Kidney capillary endothelial cell (primary cell): ENCODE measurements at regions not wholly inside any gene's neighbourhood (a gene's known extent, or its start where the extent isn't known, plus 50 kb on each side); places are given as distances from the start of the nearest gene placed in this dataset.
"Not testable (repeated sequence)": the region's sequence is repeated elsewhere in the genome, so short reads cannot be mapped to it uniquely, and the experiment has no call there.

Experiments
- DNase-seq: peaks from one replicate; pipeline ENCODE4 v3.0.0-alpha.2; 2018; ENCODE audit warnings: low spot score

GRCh38 chr6:40152196-40152595 is 217.9 kb upstream of the MOCS1 start:
- no peak for DNase-seq

DNA sequence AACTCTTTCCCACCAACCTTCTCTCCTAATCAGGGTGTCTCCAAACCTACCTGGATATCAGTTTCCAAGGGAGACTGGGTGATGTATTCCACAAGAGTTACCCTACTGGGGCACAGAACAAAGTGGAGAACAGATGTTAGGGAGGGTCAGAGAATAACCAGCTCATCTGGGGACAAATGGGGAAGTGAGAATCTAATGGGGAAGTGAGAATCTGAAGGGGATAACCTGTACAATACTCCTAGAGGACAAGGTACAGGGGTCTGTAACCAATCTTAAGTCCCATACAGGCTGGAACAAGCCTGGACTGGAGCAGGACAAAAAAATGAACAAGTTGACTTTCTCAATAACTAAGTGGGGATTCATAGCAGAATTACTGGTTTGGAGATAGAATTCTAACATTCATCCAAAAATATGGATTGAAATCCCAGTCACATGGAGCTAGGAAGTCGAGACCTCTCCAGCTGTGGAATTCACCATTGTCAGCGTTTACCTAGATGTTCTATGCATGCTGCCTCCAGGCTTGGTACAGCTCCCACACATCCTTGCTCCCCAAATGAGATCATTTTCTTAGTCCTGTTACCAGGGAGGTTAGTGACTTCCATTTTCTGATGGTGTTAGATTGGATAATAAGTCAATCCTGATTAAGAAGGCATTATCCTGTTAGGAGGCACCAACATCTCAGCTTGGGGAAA is 214.8 kb upstream of the MOCS1 start:
- no peak for DNase-seq

DNA sequence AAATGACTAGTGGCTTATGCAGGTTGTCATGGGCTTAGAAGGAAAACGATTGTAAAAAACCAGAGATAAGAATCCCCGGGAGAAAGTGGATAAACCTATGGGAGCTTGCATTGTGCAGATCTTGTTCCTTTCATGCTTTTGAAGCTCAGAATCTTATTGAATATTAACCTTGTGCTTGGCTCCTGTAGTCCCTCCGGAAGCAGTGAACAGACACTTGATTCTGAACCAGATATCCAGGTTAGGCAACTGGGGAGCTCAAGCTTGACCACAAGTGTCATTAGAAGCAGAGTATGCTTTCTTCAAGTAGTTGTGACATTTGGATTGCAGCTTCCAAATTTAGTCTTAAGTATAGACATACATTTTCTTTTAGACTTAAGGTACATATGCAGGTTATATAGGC is 212.6 kb upstream of the MOCS1 start:
- no peak for DNase-seq

GRCh38 chr6:40139447-40139846 is 205.2 kb upstream of the MOCS1 start:
- no peak for DNase-seq

DNA sequence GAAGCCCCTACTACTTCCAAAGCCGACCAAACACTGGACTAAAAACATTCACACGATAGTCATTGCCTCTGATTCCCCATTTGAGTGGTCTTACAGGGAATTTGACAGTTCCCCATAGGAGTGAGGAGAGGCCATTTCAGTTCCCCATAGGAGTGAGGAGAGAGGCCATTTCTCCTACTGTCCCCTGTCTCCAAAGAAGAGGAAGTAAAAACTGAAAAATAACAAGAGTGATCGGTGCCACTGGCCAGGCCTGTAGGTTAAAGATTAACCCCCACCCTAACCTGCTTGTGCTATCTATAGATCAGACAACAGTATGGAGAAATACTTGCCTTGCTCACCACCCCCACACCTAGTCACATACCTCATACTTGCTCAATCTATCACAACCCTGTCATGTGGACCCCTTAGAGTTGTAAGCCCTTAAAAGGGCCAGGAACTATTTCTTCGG is 204.0 kb upstream of the MOCS1 start:
- DNase-seq = no peak

GRCh38 chr6:40135491-40136072 is 201.3 kb upstream of the MOCS1 start:
- DNase-seq = no peak

GRCh38 chr6:40133981-40134380 is 199.7 kb upstream of the MOCS1 start:
- DNase-seq = not testable (repeated sequence)

- DNase-seq = no peak
Observed at GRCh38 chr6:40131675-40132074, 197.4 kb upstream of the MOCS1 start.

GRCh38 chr6:40128127-40128526 is 193.9 kb upstream of the MOCS1 start:
- no peak for DNase-seq

DNA sequence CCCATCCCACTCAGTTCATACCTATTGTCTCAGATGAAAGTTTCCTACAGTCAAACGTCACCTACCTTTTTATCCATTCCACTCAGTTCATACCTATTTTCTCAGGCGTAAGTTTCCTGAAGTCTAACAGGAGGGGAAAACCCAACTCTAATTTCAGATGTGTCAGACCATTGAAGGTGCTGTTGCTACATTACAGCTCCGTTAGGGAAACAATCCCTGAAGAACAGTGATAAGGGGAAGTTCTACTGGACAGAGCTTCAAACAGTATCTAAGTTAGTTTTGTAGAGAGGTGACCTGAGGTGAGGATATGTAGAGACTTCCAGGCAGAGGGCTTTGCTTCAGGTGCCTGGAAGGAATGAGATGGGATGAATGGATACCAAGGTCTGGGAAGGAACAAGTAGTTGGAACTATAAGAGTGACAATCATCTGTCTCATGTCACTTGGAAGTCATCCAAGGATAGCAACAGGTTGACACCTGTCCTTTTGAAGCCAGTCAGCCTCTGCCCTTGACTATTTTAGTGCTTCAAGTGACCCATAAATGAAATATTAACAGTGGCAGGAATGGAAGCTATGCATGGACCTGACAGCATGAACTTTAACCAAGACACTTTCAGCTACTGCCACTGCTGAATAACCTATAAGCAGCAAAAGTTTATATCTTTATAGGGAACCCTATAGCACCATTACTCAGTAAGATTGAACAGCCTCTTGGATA is 191.6 kb upstream of the MOCS1 start:
- no peak for DNase-seq

- DNase-seq = no peak
Observed at GRCh38 chr6:40124924-40125323, 190.7 kb upstream of the MOCS1 start.

GRCh38 chr6:40116832-40117231 is 182.6 kb upstream of the MOCS1 start:
- no peak for DNase-seq

DNA sequence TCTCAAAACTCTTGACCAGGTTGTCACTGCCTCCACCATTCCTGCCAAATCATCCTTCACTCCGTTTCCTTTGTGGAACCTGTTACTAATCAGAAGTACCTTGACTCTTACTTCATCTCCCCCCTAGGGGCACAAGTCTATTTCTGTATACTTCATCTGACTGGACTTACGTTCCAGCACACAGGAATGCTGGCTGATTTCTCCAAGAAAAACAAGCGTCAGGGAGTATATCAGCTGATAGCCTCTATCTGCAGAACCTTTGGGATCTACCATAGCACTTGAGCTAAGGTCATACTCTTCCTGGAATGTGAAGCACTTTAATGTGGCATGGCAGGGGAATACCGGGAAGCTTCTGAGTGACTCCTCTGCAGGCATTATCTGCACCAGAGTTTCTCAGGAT is 178.1 kb upstream of the MOCS1 start:
- no peak for DNase-seq

DNA sequence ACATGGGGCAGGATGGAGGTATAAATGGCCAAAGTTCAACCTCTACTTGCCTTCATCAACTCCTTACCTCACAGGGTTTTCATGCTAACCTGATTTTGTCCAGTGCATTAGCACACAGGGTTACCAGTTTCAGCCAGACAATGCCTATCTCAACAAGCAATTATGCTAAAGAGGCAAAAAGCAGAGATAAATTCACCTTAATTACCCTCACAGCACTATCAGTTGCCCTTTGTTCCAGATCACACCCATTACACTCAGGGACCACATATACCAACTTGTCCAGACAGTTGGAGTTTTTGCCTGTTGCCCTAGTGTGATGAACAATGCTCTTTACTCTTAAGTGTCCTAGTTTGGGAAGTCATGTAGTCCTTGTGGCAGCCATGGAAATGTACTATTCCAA is 174.5 kb upstream of the MOCS1 start:
- DNase-seq = no peak

DNA sequence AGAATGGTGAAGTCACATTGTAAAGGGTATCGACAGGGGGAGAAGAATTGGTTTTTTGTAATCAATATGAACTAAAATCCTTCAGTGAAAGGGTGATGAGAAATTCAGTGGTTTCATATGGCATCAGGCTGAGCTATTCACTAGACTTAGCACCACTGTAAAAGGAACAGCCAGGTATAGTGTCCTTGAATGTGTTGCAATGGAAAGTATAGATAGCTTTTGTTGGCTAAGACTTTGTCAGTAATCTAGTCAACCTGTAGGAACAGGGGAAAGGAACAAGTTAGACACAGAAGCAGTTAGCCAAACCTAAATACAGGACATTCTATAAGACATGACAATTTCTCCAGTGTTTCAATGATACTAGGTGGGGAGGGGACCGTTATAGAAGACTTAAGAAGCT is 172.6 kb upstream of the MOCS1 start:
- no peak for DNase-seq

- DNase-seq = no peak
Observed at GRCh38 chr6:40098774-40099173, 164.5 kb upstream of the MOCS1 start.

DNA sequence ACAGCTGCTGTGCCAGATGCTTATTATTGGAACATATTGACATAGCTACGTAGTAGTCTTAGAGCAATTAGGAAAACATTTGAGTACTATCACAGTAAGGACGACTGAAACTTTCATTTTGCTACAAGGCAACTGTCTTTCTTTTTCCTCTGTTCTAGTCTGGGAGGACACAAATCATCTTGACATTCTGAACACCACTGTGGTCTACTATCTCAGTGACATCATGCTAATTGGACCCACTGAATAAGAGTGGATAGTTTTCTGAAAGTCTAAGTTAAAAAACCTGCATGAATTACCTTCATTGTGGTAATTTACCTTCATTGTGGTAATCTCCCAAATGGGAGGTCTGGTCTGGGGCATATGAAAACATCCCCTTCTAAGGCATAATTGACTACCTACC is 163.3 kb upstream of the MOCS1 start:
- no peak for DNase-seq

- no peak for DNase-seq
Observed at GRCh38 chr6:40083141-40083920, 149.1 kb upstream of the MOCS1 start.

DNA sequence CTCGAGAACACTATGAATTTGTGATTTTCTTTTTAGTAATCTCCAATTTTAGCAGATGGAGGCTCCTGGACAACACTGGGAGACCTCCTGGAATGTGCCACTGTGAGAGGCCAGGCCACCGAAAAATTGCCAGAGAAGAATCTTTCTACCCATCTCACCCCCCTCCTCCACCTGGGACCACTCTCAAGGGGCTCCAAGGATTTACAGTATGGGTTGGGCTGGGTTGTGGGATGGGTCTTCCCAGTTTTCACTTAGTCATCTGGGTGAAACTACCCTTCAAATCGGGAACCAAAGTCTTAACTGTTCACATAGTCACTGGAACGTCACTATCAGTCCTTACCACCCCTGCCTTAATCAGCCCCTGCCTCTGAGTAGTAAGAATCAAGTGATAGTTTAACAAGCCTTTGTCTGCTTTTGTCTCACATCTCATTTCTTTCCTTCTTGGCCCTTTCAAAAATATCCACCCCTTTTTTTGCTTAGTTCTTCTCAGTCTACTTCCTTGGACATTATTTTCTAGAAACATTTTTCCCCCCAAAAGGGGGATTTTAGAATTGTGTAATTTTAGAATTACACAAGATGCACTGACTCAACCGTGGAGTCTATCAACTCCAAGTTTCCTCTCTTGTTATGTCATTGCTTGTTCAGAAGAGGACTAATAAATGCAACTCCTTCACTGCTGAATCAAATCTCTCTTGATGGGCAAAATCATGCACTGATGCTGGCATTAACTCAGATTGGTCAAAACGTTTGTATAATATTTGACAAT is 148.2 kb upstream of the MOCS1 start:
- no peak for DNase-seq

DNA sequence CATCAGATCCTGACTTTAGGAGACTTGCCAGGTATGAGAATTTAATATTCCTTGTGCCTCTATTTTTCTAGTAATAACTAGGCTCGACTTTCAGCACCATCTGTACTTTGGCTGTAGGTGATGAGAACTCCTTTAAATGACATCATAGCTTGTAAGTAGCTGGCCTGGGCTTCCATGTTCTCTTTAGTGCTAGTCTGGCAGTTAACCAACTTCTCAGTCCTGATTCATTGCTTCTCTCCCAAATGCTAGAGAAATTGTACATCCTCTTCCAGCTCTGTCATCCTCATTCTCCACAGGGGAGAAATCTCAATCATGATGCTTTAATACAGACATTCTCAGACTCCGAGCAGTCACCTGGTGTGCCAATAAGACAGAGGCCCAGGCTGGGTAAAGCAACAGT is 143.5 kb upstream of the MOCS1 start:
- DNase-seq = no peak

- no peak for DNase-seq
Observed at GRCh38 chr6:40077315-40077714, 143.1 kb upstream of the MOCS1 start.

DNA sequence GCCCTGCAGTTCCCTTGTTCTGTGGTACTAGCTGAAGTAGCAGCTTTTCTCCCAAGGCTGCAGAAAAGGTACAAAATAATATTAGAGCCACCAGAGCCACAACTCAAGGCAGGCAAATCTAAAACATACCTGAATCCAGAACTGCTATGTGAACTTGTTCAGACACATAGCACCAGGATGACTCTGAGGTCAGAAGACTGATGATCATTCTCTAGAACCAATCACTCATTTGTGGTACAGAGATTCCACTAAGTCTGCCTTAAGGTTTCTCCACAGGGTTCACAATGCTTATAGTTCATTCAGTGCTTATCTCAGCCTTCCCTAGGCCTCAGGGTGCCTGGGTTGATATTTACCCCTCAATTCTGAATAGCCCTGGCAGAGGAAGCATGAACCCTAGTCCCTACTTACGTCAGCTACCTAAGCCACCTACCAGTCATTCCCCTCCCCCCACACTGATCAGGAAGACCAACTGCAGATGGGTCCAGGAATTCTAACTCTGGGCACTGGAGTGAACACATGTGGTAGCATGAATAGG is 140.9 kb upstream of the MOCS1 start:
- DNase-seq = no peak
